Right lobe of liver (tissue), 4 donors: ENCODE measurements at regions not wholly inside any gene's neighbourhood (a gene's known extent, or its start where the extent isn't known, plus 50 kb on each side); places are given as distances from the start of the nearest gene placed in this dataset.

Experiments
- POLR2A ChIP-seq: fragments of 450-650 bp; IDR thresholded peaks from one replicate; pipeline ENCODE4 v1.6.1; 2017; ENCODE audit warnings: antibody characterized with exemption, mild to moderate bottlenecking
- TF ChIP-seq, protein P1 (sequence below), 4 donors: fragments of 200-600 bp in 3 of 4; fragments of 450-650 bp in 1 of 4; IDR thresholded peaks; one replicate each; pipeline versions ENCODE4 v1.5.1 to v1.8.0; 2016 to 2022; ENCODE audit warnings: antibody characterized with exemption in 4 of 4, mild to moderate bottlenecking in 2 of 4
- donor health status: DM: no; HTN: no; CAD: no.
- donor health status: DM: no; HTN: no; CAD: no.
- donor health status: DM: no; HTN: yes; CAD: no.

DNA sequence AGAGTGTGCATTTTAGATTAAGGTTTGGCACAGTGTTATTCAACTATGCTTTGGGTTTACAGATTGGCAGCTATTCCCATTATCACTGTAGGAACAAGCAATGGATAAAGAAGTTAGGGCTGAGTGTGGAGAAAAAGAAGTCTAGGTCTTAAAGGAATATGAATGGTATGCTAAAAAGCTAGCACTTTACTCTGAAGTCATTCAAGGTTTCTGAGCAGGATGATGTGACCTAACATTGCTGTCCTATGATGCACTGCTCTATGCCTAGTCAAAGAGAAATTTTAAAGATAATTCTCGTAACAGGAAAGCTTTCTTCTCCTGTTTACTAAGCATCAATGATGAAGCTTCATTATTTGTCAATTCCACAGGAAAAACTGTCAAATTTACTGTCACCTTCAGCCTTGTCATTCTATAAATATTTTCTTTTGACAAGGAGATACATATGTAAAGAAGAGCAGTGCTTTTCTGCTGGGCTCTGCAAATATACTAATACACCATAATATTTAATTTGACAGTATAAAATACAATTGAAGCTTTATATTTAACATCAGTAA, 476.1 kb upstream of the PTPRD start:
- TF ChIP-seq POLR2A = no peak
- TF ChIP-seq, protein P1, sequence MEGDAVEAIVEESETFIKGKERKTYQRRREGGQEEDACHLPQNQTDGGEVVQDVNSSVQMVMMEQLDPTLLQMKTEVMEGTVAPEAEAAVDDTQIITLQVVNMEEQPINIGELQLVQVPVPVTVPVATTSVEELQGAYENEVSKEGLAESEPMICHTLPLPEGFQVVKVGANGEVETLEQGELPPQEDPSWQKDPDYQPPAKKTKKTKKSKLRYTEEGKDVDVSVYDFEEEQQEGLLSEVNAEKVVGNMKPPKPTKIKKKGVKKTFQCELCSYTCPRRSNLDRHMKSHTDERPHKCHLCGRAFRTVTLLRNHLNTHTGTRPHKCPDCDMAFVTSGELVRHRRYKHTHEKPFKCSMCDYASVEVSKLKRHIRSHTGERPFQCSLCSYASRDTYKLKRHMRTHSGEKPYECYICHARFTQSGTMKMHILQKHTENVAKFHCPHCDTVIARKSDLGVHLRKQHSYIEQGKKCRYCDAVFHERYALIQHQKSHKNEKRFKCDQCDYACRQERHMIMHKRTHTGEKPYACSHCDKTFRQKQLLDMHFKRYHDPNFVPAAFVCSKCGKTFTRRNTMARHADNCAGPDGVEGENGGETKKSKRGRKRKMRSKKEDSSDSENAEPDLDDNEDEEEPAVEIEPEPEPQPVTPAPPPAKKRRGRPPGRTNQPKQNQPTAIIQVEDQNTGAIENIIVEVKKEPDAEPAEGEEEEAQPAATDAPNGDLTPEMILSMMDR (IDR thresholded peaks at IDR 0.05) = no peak
